DND-41 (cell line): ENCODE measurements at regions not wholly inside any gene's neighbourhood (a gene's known extent, or its start where the extent isn't known, plus 50 kb on each side); places are given as distances from the start of the nearest gene placed in this dataset.

ENCODE experiments used
- ATAC-seq: fragments of 200-7000 bp; cut with Tn5 transposase; 3 replicates; pipeline ENCODE4 v1.9.1; 2021; ENCODE audit warnings: low read depth; ENCODE audit not compliant: insufficient read depth
- DNase-seq: peaks from one replicate; pipeline ENCODE4 v3.0.0-alpha.2; 2020
- H2AFZ ChIP-seq: 2 replicates; pipeline ENCODE4 v1.6.0; 2012; ENCODE audit warnings: low read depth, low read length
- H3K27ac ChIP-seq: 2 replicates; pipeline ENCODE4 v1.5.1; 2012; ENCODE audit warnings: low read length, inconsistent platforms
- H3K27me3 ChIP-seq: fragments of 200-600 bp; sonication (generic); 2 replicates; pipeline ENCODE4 v1.6.0; 2012; ENCODE audit warnings: low read length, mild to moderate bottlenecking, inconsistent platforms; ENCODE audit not compliant: insufficient read depth, poor library complexity
- H3K36me3 ChIP-seq: 2 replicates; pipeline ENCODE4 v1.5.1; 2012; ENCODE audit warnings: low read length, inconsistent platforms; ENCODE audit not compliant: insufficient read depth
- H3K4me1 ChIP-seq: 2 replicates; pipeline ENCODE4 v1.5.1; 2012; ENCODE audit warnings: mild to moderate bottlenecking, low read length; ENCODE audit not compliant: insufficient read depth
- H3K4me2 ChIP-seq: 2 replicates; pipeline ENCODE4 v1.6.0; 2012; ENCODE audit warnings: mild to moderate bottlenecking, moderate library complexity, low read length, inconsistent platforms; ENCODE audit not compliant: insufficient read depth
- H3K4me3 ChIP-seq, 2 experiments: fragments of 200-600 bp in 1 of 2; shearing (Covaris generic) in 1 of 2; 2 replicates each; pipeline ENCODE4 v1.5.1; 2012 to 2016; ENCODE audit warnings: inconsistent platforms in 2 of 2, low read length in 2 of 2, mild to moderate bottlenecking in 2 of 2, low read depth in 1 of 2, moderate library complexity in 1 of 2
- H3K79me2 ChIP-seq: 2 replicates; pipeline ENCODE4 v1.6.0; 2012; ENCODE audit warnings: low read length, inconsistent platforms; ENCODE audit not compliant: insufficient read depth
- H3K9ac ChIP-seq: 2 replicates; pipeline ENCODE4 v1.6.0; 2012; ENCODE audit warnings: low read depth, mild to moderate bottlenecking, inconsistent platforms, low read length, moderate library complexity
- H3K9me3 ChIP-seq: 2 replicates; pipeline ENCODE4 v1.5.1; 2012; ENCODE audit warnings: low read length, moderate library complexity, mild to moderate bottlenecking, inconsistent platforms; ENCODE audit not compliant: insufficient read depth, severe bottlenecking
- H4K20me1 ChIP-seq: 2 replicates; pipeline ENCODE4 v1.6.0; 2012; ENCODE audit warnings: low read length; ENCODE audit not compliant: insufficient read depth
- CTCF ChIP-seq: IDR thresholded peaks from 2 replicates; pipeline ENCODE4 v1.5.1; 2012; ENCODE audit warnings: borderline replicate concordance, low read length, moderate library complexity, mild to moderate bottlenecking; ENCODE audit not compliant: poor library complexity, severe bottlenecking; ENCODE audit errors: extremely low read depth
- EZH2 ChIP-seq: IDR thresholded peaks from 3 replicates; pipeline ENCODE4 v1.6.1; 2012; ENCODE audit warnings: borderline replicate concordance, low read depth, mild to moderate bottlenecking, moderate library complexity, low read length, inconsistent platforms; ENCODE audit not compliant: severe bottlenecking

GRCh38 chr6:40819182-40819834 lies 219.7 kb downstream of the UNC5CL start:
- Histone ChIP-seq H3K27ac (no peak overlapping the region), H3K27me3 (no peaks in the 10 kb centered on the region), H2AFZ (no peak overlapping the region), H4K20me1 (no peaks in the 10 kb centered on the region), H3K9me3 (no peaks in the 10 kb centered on the region), H3K36me3 (no peaks in the 10 kb centered on the region), H3K4me1 (no peaks in the 10 kb centered on the region), H3K9ac (no peak overlapping the region), H3K79me2 (no peaks in the 10 kb centered on the region), H3K4me2 (no peak overlapping the region), H3K4me3 (no peak overlapping the region)
- ATAC-seq (no peak), DNase-seq (no peak)
- TF ChIP-seq EZH2 (no peak), CTCF (no peak)

- no peak for TF ChIP-seq CTCF
- TF ChIP-seq EZH2: no peak
- Histone ChIP-seq H3K27ac (no peak overlapping the region), H3K4me2 (no peak overlapping the region), H3K79me2 (no peaks in the 10 kb centered on the region), H3K9me3 (no peaks in the 10 kb centered on the region), H3K4me1 (no peaks in the 10 kb centered on the region), H2AFZ (no peak overlapping the region), H4K20me1 (no peaks in the 10 kb centered on the region), H3K36me3 (no peaks in the 10 kb centered on the region), H3K27me3 (no peaks in the 10 kb centered on the region), H3K4me3 (no peak overlapping the region), H3K9ac (no peak overlapping the region)
- no peak for ATAC-seq
- no peak for DNase-seq
Observed at GRCh38 chr6:40817369-40817768, 221.7 kb downstream of the UNC5CL start.

- Histone ChIP-seq H3K27me3 (no peaks in the 10 kb centered on the region), H3K9me3 (no peaks in the 10 kb centered on the region)
- TF ChIP-seq EZH2 (no peak), CTCF (no peak)
Observed at GRCh38 chr6:40816601-40817000, 222.4 kb downstream of the UNC5CL start.

GRCh38 chr6:40815731-40816130 lies 223.3 kb downstream of the UNC5CL start:
- H3K27ac ChIP-seq: no peak overlapping the region
- no peak overlapping the region for H3K4me2 ChIP-seq
- TF ChIP-seq EZH2 (no peak), CTCF (no peak)
- no peak overlapping the region for H2AFZ ChIP-seq
- no peaks in the 10 kb centered on the region for H3K79me2 ChIP-seq
- ATAC-seq (no peak), DNase-seq (no peak)
- H3K4me3 ChIP-seq: no peak overlapping the region
- no peak overlapping the region for H3K9ac ChIP-seq
- H3K9me3 ChIP-seq: no peaks in the 10 kb centered on the region
- no peaks in the 10 kb centered on the region for H4K20me1 ChIP-seq
- H3K27me3 ChIP-seq: peaks cover 4% of the 10 kb centered on the region
- no peaks in the 10 kb centered on the region for H3K36me3 ChIP-seq
- no peaks in the 10 kb centered on the region for H3K4me1 ChIP-seq

More at GRCh38 chr6:40816601-40817000, 222.4 kb downstream of the UNC5CL start:
- ATAC-seq (no peak), DNase-seq (no peak)
- no peak overlapping the region for H3K4me2 ChIP-seq
- no peak overlapping the region for H3K9ac ChIP-seq
- no peaks in the 10 kb centered on the region for H3K4me1 ChIP-seq
- H3K4me3 ChIP-seq: no peak overlapping the region
- H4K20me1 ChIP-seq: no peaks in the 10 kb centered on the region
- H2AFZ ChIP-seq: no peak overlapping the region
- H3K27ac ChIP-seq: no peak overlapping the region
- no peaks in the 10 kb centered on the region for H3K79me2 ChIP-seq
- no peaks in the 10 kb centered on the region for H3K36me3 ChIP-seq
